Stimulated activated naive CD8-positive, alpha-beta T cell treated with anti-CD3 and anti-CD28 coated beads, Interleukin-15, amount 100 ng/mL, for 72 hours (primary cell): ENCODE measurements at regions not wholly inside any gene's neighbourhood (a gene's known extent, or its start where the extent isn't known, plus 50 kb on each side); places are given as distances from the start of the nearest gene placed in this dataset.
"Not testable (repeated sequence)": the region's sequence is repeated elsewhere in the genome, so short reads cannot be mapped to it uniquely, and the experiment has no call there.

ENCODE experiments used
- ATAC-seq: fragments of 150-1000 bp; cut with Tn5 transposase; 2 replicates; pipeline ENCODE4 v1.10.0; 2021; ENCODE audit warnings: mild to moderate bottlenecking, moderate library complexity
- DNase-seq, 2 donors: peaks; one replicate each; pipeline ENCODE4 v3.0.0; 2021 to 2022
- H3K27ac Mint-ChIP-seq, 2 donors: one replicate each; pipeline ENCODE4 v1.8.0; 2022; ENCODE audit warnings: mild to moderate bottlenecking in 2 of 2, mixed read lengths in 2 of 2, moderate library complexity in 2 of 2
- H3K27me3 Mint-ChIP-seq: one replicate; pipeline ENCODE4 v1.8.0; 2022; ENCODE audit warnings: mixed read lengths
- H3K4me1 Mint-ChIP-seq: one replicate; pipeline ENCODE4 v1.8.0; 2022; ENCODE audit warnings: mild to moderate bottlenecking, mixed read lengths
- H3K4me3 Mint-ChIP-seq, 2 donors: one replicate each; pipeline ENCODE4 v1.8.0; 2022; ENCODE audit warnings: mild to moderate bottlenecking in 2 of 2, mixed read lengths in 2 of 2, moderate library complexity in 1 of 2
- H3K9me3 Mint-ChIP-seq, 2 donors: one replicate each; pipeline ENCODE4 v1.8.0; 2022; ENCODE audit warnings: mixed read lengths in 2 of 2

GRCh38 chr9:88258024-88258423, 119.7 kb upstream of the SPATA31C2 start:
- Mint-ChIP-seq H3K4me1 (no peaks in the 10 kb centered on the region), H3K27me3 (peaks cover 19% of the 10 kb centered on the region), H3K4me3 (no peak overlapping the region), H3K9me3 (peaks cover 2 to 8% of the 10 kb centered on the region in 2 donors), H3K27ac (no peak overlapping the region)
- ATAC-seq (no peak), DNase-seq (no peak)

GRCh38 chr9:88256216-88256615, 117.9 kb upstream of the SPATA31C2 start:
- ATAC-seq: no peak
- H3K27me3 Mint-ChIP-seq: peaks cover 19% of the 10 kb centered on the region
- H3K27ac Mint-ChIP-seq: no peak overlapping the region
- DNase-seq: no peak
- H3K9me3 Mint-ChIP-seq: peaks cover 13 to 26% of the 10 kb centered on the region in 2 donors
- H3K4me3 Mint-ChIP-seq: no peak overlapping the region
- no peaks in the 10 kb centered on the region for H3K4me1 Mint-ChIP-seq

- not testable (repeated sequence) for DNase-seq, H3K4me1 Mint-ChIP-seq, H3K27ac Mint-ChIP-seq, ATAC-seq, H3K4me3 Mint-ChIP-seq
- H3K27me3 Mint-ChIP-seq: peaks cover 19% of the 10 kb centered on the region
- peaks cover 17 to 30% of the 10 kb centered on the region in 2 donors for H3K9me3 Mint-ChIP-seq
Measured at GRCh38 chr9:88255806-88256205, 117.5 kb upstream of the SPATA31C2 start.

GRCh38 chr9:88251903-88252302, 113.6 kb upstream of the SPATA31C2 start:
- Mint-ChIP-seq H3K9me3 (peaks cover 36 to 45% of the 10 kb centered on the region in 2 donors), H3K4me1 (no peaks in the 10 kb centered on the region), H3K27me3 (peaks cover 45% of the 10 kb centered on the region), H3K4me3 (no peak overlapping the region), H3K27ac (no peak overlapping the region)
- ATAC-seq (no peak), DNase-seq (no peak)

- Mint-ChIP-seq H3K27me3 (peaks cover 57% of the 10 kb centered on the region), H3K9me3 (peaks cover 0 to 4% of the 10 kb centered on the region in 2 donors), H3K27ac (no peak overlapping the region), H3K4me1 (peaks cover 2% of the 10 kb centered on the region), H3K4me3 (no peak overlapping the region)
- no peak for DNase-seq
- ATAC-seq: no peak
Measured at GRCh38 chr9:88243736-88244135, 105.5 kb upstream of the SPATA31C2 start.

- Mint-ChIP-seq H3K4me3 (no peak overlapping the region), H3K9me3 (no peaks in the 10 kb centered on the region), H3K27ac (no peak overlapping the region), H3K4me1 (peaks cover 11% of the 10 kb centered on the region), H3K27me3 (peaks cover 50% of the 10 kb centered on the region)
- DNase-seq (no peak), ATAC-seq (no peak)
Measured at GRCh38 chr9:88242879-88243278, 104.6 kb upstream of the SPATA31C2 start.

GRCh38 chr9:88237991-88238571, 99.8 kb upstream of the SPATA31C2 start:
- Mint-ChIP-seq H3K27me3 (peaks cover 83% of the 10 kb centered on the region), H3K4me3 (peak overlapping the region in 1 of 2 donors; percentile 32), H3K9me3 (no peaks in the 10 kb centered on the region)

GRCh38 chr9:88237479-88237961, 99.2 kb upstream of the SPATA31C2 start:
- peaks cover 87% of the 10 kb centered on the region for H3K27me3 Mint-ChIP-seq
- H3K9me3 Mint-ChIP-seq: peaks cover 0 to 2% of the 10 kb centered on the region in 2 donors
- no peak overlapping the region for H3K27ac Mint-ChIP-seq
- H3K4me3 Mint-ChIP-seq: no peak overlapping the region
- DNase-seq (no peak), ATAC-seq (peak; percentile 12)
- peaks cover 18% of the 10 kb centered on the region for H3K4me1 Mint-ChIP-seq

More at GRCh38 chr9:88237991-88238571, 99.8 kb upstream of the SPATA31C2 start:
- ATAC-seq (peak; percentile 64), DNase-seq (peak in 1 of 2 donors; percentile 4)
- H3K27ac Mint-ChIP-seq: no peak overlapping the region
- peaks cover 18% of the 10 kb centered on the region for H3K4me1 Mint-ChIP-seq

- DNase-seq (no peak), ATAC-seq (no peak)
- H3K9me3 Mint-ChIP-seq: peaks cover 0 to 8% of the 10 kb centered on the region in 2 donors
- H3K4me1 Mint-ChIP-seq: peaks cover 18% of the 10 kb centered on the region
- no peak overlapping the region for H3K27ac Mint-ChIP-seq
- peaks cover 87% of the 10 kb centered on the region for H3K27me3 Mint-ChIP-seq
- no peak overlapping the region for H3K4me3 Mint-ChIP-seq
Measured at GRCh38 chr9:88236511-88237478, 98.5 kb upstream of the SPATA31C2 start.

GRCh38 chr9:88235615-88236014, 97.3 kb upstream of the SPATA31C2 start:
- ATAC-seq: no peak
- Mint-ChIP-seq H3K4me3 (no peak overlapping the region), H3K9me3 (peaks cover 0 to 8% of the 10 kb centered on the region in 2 donors)

GRCh38 chr9:88234114-88234513, 95.8 kb upstream of the SPATA31C2 start:
- H3K27ac Mint-ChIP-seq: no peak overlapping the region

More at GRCh38 chr9:88235615-88236014, 97.3 kb upstream of the SPATA31C2 start:
- Mint-ChIP-seq H3K27me3 (peaks cover 85% of the 10 kb centered on the region), H3K4me1 (peaks cover 18% of the 10 kb centered on the region), H3K27ac (no peak overlapping the region)
- no peak for DNase-seq

GRCh38 chr9:88233091-88233490, 94.8 kb upstream of the SPATA31C2 start:
- Mint-ChIP-seq H3K4me1 (peaks cover 9% of the 10 kb centered on the region), H3K9me3 (peaks cover 0 to 8% of the 10 kb centered on the region in 2 donors), H3K27ac (no peak overlapping the region), H3K4me3 (no peak overlapping the region), H3K27me3 (peaks cover 83% of the 10 kb centered on the region)
- ATAC-seq (no peak), DNase-seq (no peak)

More at GRCh38 chr9:88234114-88234513, 95.8 kb upstream of the SPATA31C2 start:
- Mint-ChIP-seq H3K27me3 (peaks cover 85% of the 10 kb centered on the region), H3K4me3 (no peak overlapping the region), H3K4me1 (peaks cover 18% of the 10 kb centered on the region), H3K9me3 (peaks cover 0 to 8% of the 10 kb centered on the region in 2 donors)
- DNase-seq: no peak
- ATAC-seq: no peak

- Mint-ChIP-seq H3K9me3 (peaks cover 0 to 8% of the 10 kb centered on the region in 2 donors), H3K4me3 (no peak overlapping the region), H3K27me3 (peaks cover 59% of the 10 kb centered on the region), H3K4me1 (no peaks in the 10 kb centered on the region), H3K27ac (no peak overlapping the region)
- DNase-seq (no peak), ATAC-seq (no peak)
Measured at GRCh38 chr9:88230612-88231011, 92.3 kb upstream of the SPATA31C2 start.

GRCh38 chr9:88229434-88229833, 91.2 kb upstream of the SPATA31C2 start:
- Mint-ChIP-seq H3K4me3 (no peak overlapping the region), H3K4me1 (peaks cover 3% of the 10 kb centered on the region), H3K9me3 (peaks cover 0 to 8% of the 10 kb centered on the region in 2 donors), H3K27me3 (peaks cover 47% of the 10 kb centered on the region), H3K27ac (no peak overlapping the region)
- no peak for ATAC-seq
- no peak for DNase-seq

GRCh38 chr9:88224938-88225337, 86.7 kb upstream of the SPATA31C2 start:
- Mint-ChIP-seq H3K4me3 (no peak overlapping the region), H3K4me1 (peaks cover 7% of the 10 kb centered on the region), H3K9me3 (no peaks in the 10 kb centered on the region), H3K27ac (no peak overlapping the region), H3K27me3 (peaks cover 16% of the 10 kb centered on the region)
- ATAC-seq: no peak
- DNase-seq: no peak

GRCh38 chr9:88221105-88221504, 82.8 kb upstream of the SPATA31C2 start:
- no peak for DNase-seq
- H3K9me3 Mint-ChIP-seq: no peaks in the 10 kb centered on the region
- no peak overlapping the region for H3K4me3 Mint-ChIP-seq
- H3K27ac Mint-ChIP-seq: no peak overlapping the region
- H3K4me1 Mint-ChIP-seq: peaks cover 7% of the 10 kb centered on the region
- H3K27me3 Mint-ChIP-seq: peaks cover 18% of the 10 kb centered on the region
- no peak for ATAC-seq
